HEK293T (cell line): ENCODE measurements at regions not wholly inside any gene's neighbourhood (a gene's known extent, or its start where the extent isn't known, plus 50 kb on each side); places are given as distances from the start of the nearest gene placed in this dataset.

Experiments
- CTCF ChIA-PET: fragments of 350-600 bp; formaldehyde crosslinking; extraction: SDS; loops from one replicate; lab custom pipeline; 2021; ENCODE audit warnings: antibody characterized with exemption, inconsistent platforms; lab: Yijun Ruan, JAX
- POLR2A ChIA-PET: fragments of 350-600 bp; formaldehyde crosslinking; extraction: SDS; loops from one replicate; lab custom pipeline; 2020; ENCODE audit warnings: antibody characterized with exemption, inconsistent platforms; lab: Yijun Ruan, JAX
- DNase-seq: peaks from one replicate; pipeline ENCODE4 v3.0.0; 2012; ENCODE audit warnings: mixed read lengths; ENCODE audit errors: extremely low spot score
- ARNT ChIP-seq: fragments of 450-650 bp; IDR thresholded peaks from 2 replicates; pipeline ENCODE4 v1.6.1; 2017; ENCODE audit warnings: mild to moderate bottlenecking
- BHLHE40 ChIP-seq: fragments of 450-650 bp; IDR thresholded peaks from 2 replicates; pipeline ENCODE4 v1.6.1; 2016; ENCODE audit warnings: mild to moderate bottlenecking, moderate library complexity, borderline replicate concordance
- CTBP1 ChIP-seq: fragments of 450-650 bp; IDR thresholded peaks from 2 replicates; pipeline ENCODE4 v1.6.1; 2016; ENCODE audit warnings: borderline replicate concordance
- ELF4 ChIP-seq: fragments of 450-650 bp; IDR thresholded peaks from 2 replicates; pipeline ENCODE4 v1.6.1; 2017; ENCODE audit warnings: antibody characterized with exemption
- FOXA1 ChIP-seq: fragments of 450-650 bp; IDR thresholded peaks from 2 replicates; pipeline ENCODE4 v1.6.1; 2016; ENCODE audit warnings: mild to moderate bottlenecking
- FOXK2 ChIP-seq: fragments of 450-650 bp; IDR thresholded peaks from 2 replicates; pipeline ENCODE4 v1.6.1; 2016; ENCODE audit warnings: mild to moderate bottlenecking
- FOXM1 ChIP-seq: fragments of 450-650 bp; IDR thresholded peaks from 2 replicates; pipeline ENCODE4 v1.6.1; 2017; ENCODE audit warnings: mild to moderate bottlenecking, borderline replicate concordance
- HDGF ChIP-seq: fragments of 450-650 bp; IDR thresholded peaks from 2 replicates; pipeline ENCODE4 v1.6.1; 2017; ENCODE audit warnings: antibody characterized with exemption, borderline replicate concordance
- L3MBTL2 ChIP-seq: fragments of 450-650 bp; conservative IDR thresholded peaks from 2 replicates; pipeline ENCODE4 v1.6.1; 2016; ENCODE audit warnings: mild to moderate bottlenecking
- LEF1 ChIP-seq: fragments of 450-650 bp; IDR thresholded peaks from 2 replicates; pipeline ENCODE4 v1.6.1; 2017; ENCODE audit warnings: mild to moderate bottlenecking, borderline replicate concordance
- NFRKB ChIP-seq: fragments of 450-650 bp; IDR thresholded peaks from 2 replicates; pipeline ENCODE4 v1.6.1; 2016; ENCODE audit warnings: mild to moderate bottlenecking, moderate library complexity
- SP1 ChIP-seq: fragments of 450-650 bp; IDR thresholded peaks from 2 replicates; pipeline ENCODE4 v1.6.1; 2017
- SUZ12 ChIP-seq: fragments of 450-650 bp; IDR thresholded peaks from 2 replicates; pipeline ENCODE4 v1.6.1; 2016; ENCODE audit warnings: mild to moderate bottlenecking
- TARDBP ChIP-seq: fragments of 450-650 bp; IDR thresholded peaks from 2 replicates; pipeline ENCODE4 v1.6.1; 2016
- ZNF384 ChIP-seq: fragments of 450-650 bp; IDR thresholded peaks from 2 replicates; pipeline ENCODE4 v1.6.1; 2016
- TF ChIP-seq, protein P1 (sequence below): fragments of 450-650 bp; IDR thresholded peaks from 2 replicates; pipeline ENCODE4 v1.6.1; 2016

DNA sequence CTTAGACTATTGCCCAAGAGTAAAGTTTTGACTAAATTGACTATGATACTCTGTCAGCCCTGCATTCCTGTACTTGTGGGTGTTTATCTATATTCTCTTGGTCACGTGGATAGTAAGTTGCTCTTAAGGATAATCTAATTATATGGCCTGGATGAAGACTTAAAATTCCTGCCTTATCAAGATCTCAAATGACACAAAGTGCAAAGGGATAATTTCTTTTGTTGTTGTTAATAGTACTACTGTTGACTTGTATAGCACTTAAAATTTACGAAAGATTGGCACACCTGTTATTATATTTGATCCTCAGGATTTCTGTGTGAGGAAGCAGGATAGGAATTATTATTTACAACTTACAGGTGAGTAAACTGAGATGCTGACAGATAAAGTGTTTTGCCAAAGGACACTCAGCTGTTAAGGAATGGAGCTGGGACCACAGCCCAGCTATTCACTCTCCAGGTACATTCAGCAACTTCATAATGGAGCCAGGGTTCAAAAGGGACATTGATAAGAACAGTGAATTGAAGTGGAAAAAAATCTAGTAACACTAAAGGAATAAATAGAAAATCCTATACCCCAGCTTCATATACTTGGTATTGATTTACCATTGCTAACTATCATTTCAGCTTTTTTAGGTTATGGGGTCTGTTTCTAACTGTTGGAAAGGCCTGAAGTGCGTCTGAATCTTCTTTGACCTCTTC lies 53.4 kb upstream of the EVL start:
- TF ChIP-seq TARDBP, result no peak
- no peak for DNase-seq
- ChIA-PET CTCF (interaction anchor here (1.0 kb wide), 1 partner anchor 13 kb away, joined by 3 read pairs; no protein-coding TSS in a partner anchor), POLR2A (no interaction called here)

DNA sequence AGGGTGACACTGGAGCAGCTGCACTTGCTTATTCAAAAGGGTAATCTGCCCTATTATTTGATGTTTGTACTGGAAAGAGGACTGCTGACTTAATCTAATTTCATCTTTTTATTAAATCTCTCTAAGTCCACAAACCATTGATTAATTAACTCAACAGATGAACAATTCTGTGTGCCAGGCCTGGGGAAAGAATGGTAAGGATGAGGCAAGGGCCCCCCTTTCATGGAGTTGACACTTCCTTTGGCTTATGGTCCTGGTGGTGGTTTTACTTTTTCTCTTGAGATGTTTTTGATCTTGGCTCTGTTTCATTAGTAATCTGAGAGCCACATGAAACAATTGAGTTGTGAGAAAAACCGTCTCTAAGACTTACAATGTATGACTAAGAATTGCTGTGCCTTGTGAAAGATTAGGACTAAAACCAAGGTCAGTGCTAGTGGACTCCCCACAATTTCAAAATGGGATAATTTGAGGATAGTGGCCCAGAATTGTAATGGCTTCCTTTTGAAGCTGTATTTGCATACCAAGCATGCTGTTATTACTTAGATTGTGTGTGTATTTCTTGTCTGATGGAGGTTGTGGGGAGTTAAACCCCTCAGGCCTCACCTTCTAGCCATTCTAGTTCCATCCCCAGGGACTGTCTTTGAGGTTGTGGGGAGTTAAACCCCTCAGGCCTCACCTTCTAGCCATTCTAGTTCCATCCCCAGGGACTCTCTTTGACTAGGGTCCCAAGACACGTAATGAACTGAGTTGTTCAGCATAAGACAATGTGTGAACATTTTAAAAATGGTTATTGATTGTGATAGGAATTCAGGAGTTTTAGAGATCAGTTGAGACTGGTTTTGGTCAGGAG lies 52.5 kb upstream of the EVL start:
- ChIA-PET POLR2A (no interaction called here), CTCF (interaction anchor here (0.6 to 1.0 kb wide), 2 partner anchors 12 to 22 kb away, joined by 3 read pairs; no protein-coding TSS in a partner anchor)
- TF ChIP-seq, protein P1, sequence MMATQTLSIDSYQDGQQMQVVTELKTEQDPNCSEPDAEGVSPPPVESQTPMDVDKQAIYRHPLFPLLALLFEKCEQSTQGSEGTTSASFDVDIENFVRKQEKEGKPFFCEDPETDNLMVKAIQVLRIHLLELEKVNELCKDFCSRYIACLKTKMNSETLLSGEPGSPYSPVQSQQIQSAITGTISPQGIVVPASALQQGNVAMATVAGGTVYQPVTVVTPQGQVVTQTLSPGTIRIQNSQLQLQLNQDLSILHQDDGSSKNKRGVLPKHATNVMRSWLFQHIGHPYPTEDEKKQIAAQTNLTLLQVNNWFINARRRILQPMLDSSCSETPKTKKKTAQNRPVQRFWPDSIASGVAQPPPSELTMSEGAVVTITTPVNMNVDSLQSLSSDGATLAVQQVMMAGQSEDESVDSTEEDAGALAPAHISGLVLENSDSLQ, result no peak
- TF ChIP-seq SP1 (no peak), NFRKB (no peak), ZNF384 (no peak), FOXK2 (no peak), CTBP1 (no peak), SUZ12 (no peak), HDGF (no peak), ARNT (no peak), ELF4 (no peak), FOXM1 (no peak), TARDBP (no peak), FOXA1 (no peak), LEF1 (no peak), L3MBTL2 (no peak)
- DNase-seq, result no peak

DNA sequence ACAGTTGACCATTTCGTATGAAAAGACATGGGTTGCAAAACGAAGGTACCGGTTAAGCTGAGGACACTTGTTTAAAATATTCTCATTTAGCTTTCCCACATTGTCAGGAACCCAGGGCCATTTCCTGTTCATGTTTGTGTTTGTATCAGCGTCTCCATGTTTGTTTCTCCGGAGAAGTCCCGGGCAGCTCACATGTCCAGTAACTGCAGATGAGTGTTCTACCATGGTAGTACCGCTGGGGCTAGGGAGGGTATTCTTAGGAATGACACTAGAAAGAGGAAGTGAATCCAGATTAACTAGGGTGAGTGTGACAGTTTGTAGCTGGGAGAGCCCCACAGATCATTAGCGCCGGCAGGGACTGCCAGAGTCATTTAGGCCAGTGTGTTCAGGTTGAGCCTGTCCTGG lies 50.0 kb upstream of the EVL start:
- no peak for DNase-seq
- ChIA-PET CTCF (interaction anchor here (0.6 to 1.3 kb wide), 2 partner anchors 32 to 66 kb away, joined by 3 to 4 read pairs; no protein-coding TSS in a partner anchor), POLR2A (no interaction called here)
- TF ChIP-seq BHLHE40 (no peak), CTBP1 (no peak), ELF4 (no peak), ARNT (no peak), L3MBTL2 (no peak), SUZ12 (no peak)
